ENCODE measurements at regions not wholly inside any gene's neighbourhood (a gene's known extent, or its start where the extent isn't known, plus 50 kb on each side); places are given as distances from the start of the nearest gene placed in this dataset.

GRCh38 chr3:162147996-162148395 is 651.4 kb downstream of the OTOL1 start:
- TF ChIP-seq USF1 (IDR thresholded peaks at IDR 0.05) (no peak), EP300 (IDR thresholded peaks at IDR 0.05; ENCODE audit: borderline replicate concordance) (no peak), TCF12 (IDR thresholded peaks at IDR 0.05; ENCODE audit: low read depth) (no peak), RAD21 (IDR thresholded peaks at IDR 0.05; ENCODE audit: low read depth) (no peak), FOXM1 (IDR thresholded peaks at IDR 0.05; ENCODE audit: borderline replicate concordance, low read depth) (no peak), TAF1 (IDR thresholded peaks at IDR 0.05; ENCODE audit: low read depth) (no peak), NFIC (IDR thresholded peaks at IDR 0.05) (no peak), YY1 (IDR thresholded peaks at IDR 0.05; ENCODE audit: low read depth) (no peak), EGR1 (IDR thresholded peaks at IDR 0.05) (no peak), MAX (IDR thresholded peaks at IDR 0.05) (no peak), TEAD4 (IDR thresholded peaks at IDR 0.05) (no peak)
